Activated T-cell treated with anti-CD3 and anti-CD28 coated beads, Interleukin-2, amount 50 U/mL, for 72 hours (primary cell): ENCODE measurements at regions not wholly inside any gene's neighbourhood (a gene's known extent, or its start where the extent isn't known, plus 50 kb on each side); places are given as distances from the start of the nearest gene placed in this dataset.
"Not testable (repeated sequence)": the region's sequence is repeated elsewhere in the genome, so short reads cannot be mapped to it uniquely, and the experiment has no call there.

ENCODE experiments used
- ATAC-seq, 2 donors: fragments of 150-1000 bp; cut with Tn5 transposase; replicated peaks in 1 of 2; 2 replicates each; pipeline ENCODE4 v1.10.0; 2021; ENCODE audit warnings: moderate library complexity in 2 of 2, mild to moderate bottlenecking in 1 of 2
- DNase-seq, 2 donors: peaks; one replicate each; pipeline ENCODE4 v3.0.0; 2021 to 2022; ENCODE audit warnings: mixed read lengths in 1 of 2
- H3K27ac Mint-ChIP-seq: one replicate; pipeline ENCODE4 v1.8.0; 2022; ENCODE audit warnings: mild to moderate bottlenecking, moderate library complexity, mixed read lengths
- H3K27me3 Mint-ChIP-seq: one replicate; pipeline ENCODE4 v1.8.0; 2022; ENCODE audit warnings: low read depth, mixed read lengths
- H3K36me3 Mint-ChIP-seq, 2 donors: one replicate each; pipeline ENCODE4 v1.8.0; 2022; ENCODE audit warnings: mixed read lengths in 2 of 2, mild to moderate bottlenecking in 1 of 2; ENCODE audit not compliant: insufficient read depth in 2 of 2
- H3K4me1 Mint-ChIP-seq: one replicate; pipeline ENCODE4 v1.8.0; 2022; ENCODE audit warnings: low read depth, mixed read lengths
- H3K4me3 Mint-ChIP-seq, 2 donors: one replicate each; pipeline ENCODE4 v1.8.0; 2022; ENCODE audit warnings: mild to moderate bottlenecking in 2 of 2, mixed read lengths in 2 of 2, moderate library complexity in 2 of 2
- H3K9me3 Mint-ChIP-seq, 2 donors: one replicate each; pipeline ENCODE4 v1.8.0; 2022; ENCODE audit warnings: mixed read lengths in 2 of 2

- not testable (repeated sequence) for H3K27me3 Mint-ChIP-seq, DNase-seq, H3K4me3 Mint-ChIP-seq, H3K27ac Mint-ChIP-seq, H3K4me1 Mint-ChIP-seq
- ATAC-seq = peak; percentile 48 to 70
- Mint-ChIP-seq H3K9me3 (peaks cover 6 to 16% of the 10 kb centered on the region in 2 donors), H3K36me3 (peaks cover 11 to 14% of the 10 kb centered on the region in 2 donors)
These were observed 420.2 kb downstream of the SRGAP2C start for GRCh38 chr1:121604843-121605444.

GRCh38 chr1:121607499-121607898 is 422.7 kb downstream of the SRGAP2C start:
- H3K27ac Mint-ChIP-seq, ATAC-seq, DNase-seq, H3K36me3 Mint-ChIP-seq, H3K27me3 Mint-ChIP-seq, H3K4me3 Mint-ChIP-seq, H3K9me3 Mint-ChIP-seq, H3K4me1 Mint-ChIP-seq: not testable (repeated sequence)
